Activated T-helper 1 cell treated with anti-CD3 and anti-CD28 coated beads, Interleukin-12 subunit alpha, Interleukin-12 subunit beta, Interleukin-2, Interleukin-4 antibody, amounts not matched to agents 30 ng/mL and 10 ng/mL and 1 ng/mL, durations not matched to agents 14 hours and 24 hours and 36 hours (primary cell): ENCODE measurements at regions not wholly inside any gene's neighbourhood (a gene's known extent, or its start where the extent isn't known, plus 50 kb on each side); places are given as distances from the start of the nearest gene placed in this dataset.

ENCODE experiments used
- DNase-seq: peaks from one replicate; pipeline ENCODE4 v3.0.0; 2021; ENCODE audit warnings: low spot score
- H3K27ac Mint-ChIP-seq: one replicate; pipeline ENCODE4 v1.8.0; 2021; ENCODE audit warnings: mild to moderate bottlenecking, mixed read lengths
- H3K27me3 Mint-ChIP-seq: one replicate; pipeline ENCODE4 v1.8.0; 2022; ENCODE audit warnings: mild to moderate bottlenecking, moderate library complexity, mixed read lengths; ENCODE audit not compliant: insufficient read depth
- H3K36me3 Mint-ChIP-seq: one replicate; pipeline ENCODE4 v1.8.0; 2021; ENCODE audit warnings: low read depth, mixed read lengths
- H3K4me1 Mint-ChIP-seq: one replicate; pipeline ENCODE4 v1.8.0; 2021; ENCODE audit warnings: low read depth, mixed read lengths
- H3K4me3 Mint-ChIP-seq: one replicate; pipeline ENCODE4 v1.8.0; 2021; ENCODE audit warnings: mild to moderate bottlenecking, moderate library complexity, mixed read lengths
- H3K9me3 Mint-ChIP-seq: one replicate; pipeline ENCODE4 v1.8.0; 2021; ENCODE audit warnings: mixed read lengths
- intact Hi-C: fragments of 100-400 bp; cut with micrococcal nuclease; formaldehyde crosslinking; loops from one replicate; pipeline ENCODE4 v1.15.1; 2024

- H3K36me3 Mint-ChIP-seq, result no peaks in the 10 kb centered on the region
- no peak for DNase-seq
- no peak overlapping the region for H3K4me3 Mint-ChIP-seq
- H3K4me1 Mint-ChIP-seq, result no peaks in the 10 kb centered on the region
- intact Hi-C loops, result no loop called here
- H3K27ac Mint-ChIP-seq, result no peak overlapping the region
- peaks cover 4% of the 10 kb centered on the region for H3K27me3 Mint-ChIP-seq
- H3K9me3 Mint-ChIP-seq, result no peaks in the 10 kb centered on the region
These were observed 51.9 kb upstream of the OTOL1 start for GRCh38 chr3:161444694-161445077.

DNA sequence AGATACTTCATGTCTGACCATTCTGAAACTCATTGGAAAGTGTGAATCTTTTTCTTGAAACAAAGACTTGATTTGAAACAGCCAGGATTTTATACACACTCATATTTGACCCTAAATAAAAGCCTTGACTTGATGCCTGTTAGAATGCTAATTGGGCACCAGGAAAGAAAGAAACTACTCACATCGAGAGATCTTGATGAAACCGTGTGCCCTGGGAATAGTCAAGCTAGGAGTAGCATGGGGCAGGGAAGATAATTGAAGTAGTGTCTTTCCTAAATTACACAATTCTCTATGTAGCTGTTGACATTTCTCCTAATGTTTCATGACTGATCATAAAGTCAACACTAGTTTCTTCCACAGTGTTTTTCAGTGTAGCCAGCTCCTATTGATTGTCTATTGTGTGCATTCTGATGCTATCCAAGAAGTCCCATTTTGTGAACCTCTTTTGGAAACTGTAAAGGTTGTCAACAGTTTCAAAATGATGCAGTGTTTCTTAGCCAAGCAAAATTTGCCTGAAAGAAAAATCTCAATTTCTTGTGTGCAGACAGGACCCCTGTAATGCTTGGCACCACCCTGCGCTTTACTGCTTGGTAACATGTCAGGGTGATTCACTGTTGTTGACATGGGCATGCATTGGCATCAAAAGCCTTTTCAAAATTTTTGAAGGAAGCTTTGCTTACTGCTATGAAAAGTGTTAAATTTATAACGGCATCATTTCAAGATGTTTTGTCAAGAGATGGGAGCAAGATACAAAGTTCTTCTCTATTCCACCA, 52.5 kb upstream of the OTOL1 start:
- intact Hi-C loops, result no loop called here
- Mint-ChIP-seq H3K4me3 (no peak overlapping the region), H3K27ac (no peak overlapping the region), H3K9me3 (no peaks in the 10 kb centered on the region), H3K36me3 (no peaks in the 10 kb centered on the region), H3K4me1 (no peaks in the 10 kb centered on the region), H3K27me3 (peaks cover 4% of the 10 kb centered on the region)
- DNase-seq, result no peak

DNA sequence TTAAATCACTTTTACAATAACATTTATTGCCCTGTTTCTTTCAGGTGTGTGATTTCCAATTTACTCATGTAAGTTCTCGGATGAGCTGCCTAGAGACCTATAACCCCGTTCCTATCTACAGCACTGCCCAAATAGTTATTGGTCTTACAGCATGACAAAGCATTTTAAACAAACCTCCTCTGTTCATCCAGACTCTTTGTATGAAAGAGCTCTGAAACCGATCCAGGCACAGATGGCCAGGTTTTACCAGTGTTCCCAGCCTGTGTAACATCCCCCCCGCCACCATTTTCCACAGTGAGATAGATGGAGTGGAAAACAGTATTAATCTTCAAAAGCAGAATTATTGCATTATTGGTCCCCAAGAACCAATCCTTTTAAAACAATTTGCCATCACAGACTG, 59.0 kb upstream of the SPTSSB start:
- no peak for DNase-seq
- no peaks in the 10 kb centered on the region for H3K4me1 Mint-ChIP-seq
- intact Hi-C loops, result no loop called here
- H3K27me3 Mint-ChIP-seq, result peaks cover 13% of the 10 kb centered on the region
- H3K9me3 Mint-ChIP-seq, result no peaks in the 10 kb centered on the region
- H3K36me3 Mint-ChIP-seq, result no peaks in the 10 kb centered on the region
- no peak overlapping the region for H3K4me3 Mint-ChIP-seq
- H3K27ac Mint-ChIP-seq, result no peak overlapping the region

DNA sequence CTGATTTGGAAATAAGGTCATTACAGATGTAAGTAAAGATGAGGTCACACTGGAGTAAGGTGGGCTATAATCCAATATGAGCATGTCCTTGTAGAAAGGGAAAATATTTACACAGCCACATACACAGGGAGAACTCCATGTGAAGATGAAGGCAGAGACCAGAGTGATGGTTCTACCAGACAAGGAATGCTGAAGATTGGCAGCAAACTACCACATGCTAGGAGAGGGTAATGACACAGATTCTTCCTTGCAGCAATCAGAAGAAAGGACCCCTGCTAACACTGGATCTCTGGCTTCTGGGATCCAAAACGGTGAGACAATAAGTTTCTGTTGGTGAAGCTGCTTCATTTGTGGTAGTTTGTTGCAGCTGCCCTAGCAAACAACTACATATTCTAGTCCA, 56.0 kb upstream of the SPTSSB start:
- H3K9me3 Mint-ChIP-seq, result no peaks in the 10 kb centered on the region
- intact Hi-C loops, result no loop called here
- peaks cover 5% of the 10 kb centered on the region for H3K27me3 Mint-ChIP-seq
- H3K4me3 Mint-ChIP-seq, result no peak overlapping the region
- H3K27ac Mint-ChIP-seq, result no peak overlapping the region
- no peak for DNase-seq
- H3K4me1 Mint-ChIP-seq, result no peaks in the 10 kb centered on the region
- H3K36me3 Mint-ChIP-seq, result no peaks in the 10 kb centered on the region

- no peak overlapping the region for H3K4me3 Mint-ChIP-seq
- intact Hi-C loops, result no loop called here
- H3K4me1 Mint-ChIP-seq, result no peaks in the 10 kb centered on the region
- no peaks in the 10 kb centered on the region for H3K36me3 Mint-ChIP-seq
- peaks cover 5% of the 10 kb centered on the region for H3K27me3 Mint-ChIP-seq
- no peak for DNase-seq
- no peak overlapping the region for H3K27ac Mint-ChIP-seq
- H3K9me3 Mint-ChIP-seq, result no peaks in the 10 kb centered on the region
These were observed 55.4 kb upstream of the SPTSSB start for GRCh38 chr3:161426758-161427157.

DNA sequence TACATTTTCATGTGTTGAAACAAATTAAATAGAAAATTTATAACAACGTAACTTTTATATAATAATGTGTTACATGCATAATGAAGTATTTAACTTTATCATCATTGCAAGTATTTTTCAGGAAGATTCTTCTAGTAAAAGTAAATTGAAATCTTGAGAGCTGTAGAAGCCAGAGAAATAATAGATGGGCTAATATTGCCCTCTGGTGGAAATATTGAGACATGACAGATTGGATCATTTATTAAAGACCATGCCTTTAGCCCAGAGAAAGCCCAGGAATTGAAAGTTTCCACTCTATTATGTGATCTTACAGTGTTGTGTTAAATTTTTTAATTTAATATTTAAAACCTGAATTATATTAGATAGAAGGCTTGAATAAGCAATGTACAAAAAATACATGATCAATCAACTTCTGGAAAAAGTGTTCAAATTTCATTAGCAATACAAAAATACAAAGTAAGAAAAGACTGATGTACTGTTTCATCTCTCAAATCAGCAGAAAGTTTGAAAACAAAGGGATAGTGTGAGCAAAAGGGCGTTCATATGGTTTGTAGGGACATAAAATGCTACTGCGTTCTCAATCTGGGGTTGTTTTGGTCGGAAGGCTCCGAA, 52.7 kb upstream of the SPTSSB start:
- Mint-ChIP-seq H3K4me1 (no peaks in the 10 kb centered on the region), H3K36me3 (no peaks in the 10 kb centered on the region), H3K9me3 (no peaks in the 10 kb centered on the region), H3K27ac (no peak overlapping the region), H3K27me3 (peaks cover 16% of the 10 kb centered on the region), H3K4me3 (no peak overlapping the region)
- intact Hi-C loops, result loop anchor here (1.0 to 5.0 kb wide), 6 partner anchors 151 to 739 kb away; no protein-coding TSS in a partner anchor
- no peak for DNase-seq

DNA sequence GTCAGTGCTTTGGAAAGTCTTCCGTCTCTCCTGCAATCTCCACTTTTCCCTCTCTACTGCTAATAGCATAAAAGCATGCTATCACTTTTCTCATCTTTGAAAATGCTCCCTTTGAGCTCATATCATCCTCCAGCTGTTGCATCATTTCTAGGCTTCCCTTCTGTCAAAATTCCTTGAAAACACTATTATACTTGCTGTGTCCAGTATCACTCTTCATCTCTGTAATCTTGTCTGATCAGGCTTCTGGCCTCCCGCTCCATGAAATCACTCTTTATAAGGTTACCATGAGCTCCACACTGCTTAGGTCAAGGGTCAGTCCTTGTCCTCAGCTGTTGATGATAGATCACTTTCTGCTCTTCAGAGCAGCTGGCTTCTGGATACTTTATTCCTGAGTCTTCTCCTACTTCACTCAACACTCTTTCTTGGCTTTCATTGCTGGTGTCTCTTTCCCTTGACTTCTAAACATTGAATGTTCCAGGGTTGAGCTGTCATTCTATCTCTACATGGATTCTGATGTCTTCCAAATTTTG, 50.9 kb upstream of the SPTSSB start:
- Mint-ChIP-seq H3K27me3 (peaks cover 16% of the 10 kb centered on the region), H3K4me3 (no peak overlapping the region), H3K4me1 (no peaks in the 10 kb centered on the region), H3K9me3 (no peaks in the 10 kb centered on the region), H3K27ac (no peak overlapping the region), H3K36me3 (no peaks in the 10 kb centered on the region)
- intact Hi-C loops, result loop anchor here (2.0 to 5.0 kb wide), 3 partner anchors 480 to 737 kb away; no protein-coding TSS in a partner anchor
- DNase-seq, result no peak
